Choroid plexus epithelial cell (primary cell): ENCODE measurements at regions not wholly inside any gene's neighbourhood (a gene's known extent, or its start where the extent isn't known, plus 50 kb on each side); places are given as distances from the start of the nearest gene placed in this dataset.

Source experiments
- DNase-seq: peaks from one replicate; pipeline ENCODE4 v3.0.0-alpha.2; 2010; ENCODE audit warnings: low read depth
- H3K4me3 ChIP-seq: 2 replicates; pipeline ENCODE4 v1.5.1; 2011; ENCODE audit warnings: low read depth, mild to moderate bottlenecking, control low read depth, low read length, moderate library complexity
- CTCF ChIP-seq: conservative IDR thresholded peaks from 2 replicates; pipeline ENCODE4 v1.5.1; 2011; ENCODE audit warnings: low read depth, mild to moderate bottlenecking, control low read depth, inconsistent platforms, low read length, moderate library complexity

GRCh38 chr5:158175934-158176481 is 317.1 kb upstream of the CLINT1 start:
- TF ChIP-seq CTCF, result no peak
- no peak for DNase-seq

GRCh38 chr5:158174918-158175851 is 316.2 kb upstream of the CLINT1 start:
- TF ChIP-seq CTCF, result peak; percentile 99
- DNase-seq, result peak; percentile 84
- H3K4me3 ChIP-seq, result no peak overlapping the region

More at GRCh38 chr5:158175934-158176481, 317.1 kb upstream of the CLINT1 start:
- no peak overlapping the region for H3K4me3 ChIP-seq

GRCh38 chr5:158174026-158174425 is 315.1 kb upstream of the CLINT1 start:
- TF ChIP-seq CTCF, result no peak
- H3K4me3 ChIP-seq, result no peak overlapping the region
- no peak for DNase-seq

- no peak for DNase-seq
- H3K4me3 ChIP-seq, result no peak overlapping the region
- no peak for TF ChIP-seq CTCF
Observed at GRCh38 chr5:158172005-158172404, 313.1 kb upstream of the CLINT1 start.

GRCh38 chr5:158170534-158170933 is 311.6 kb upstream of the CLINT1 start:
- no peak for DNase-seq
- no peak for TF ChIP-seq CTCF
- H3K4me3 ChIP-seq, result no peak overlapping the region

GRCh38 chr5:158170060-158170459 is 311.1 kb upstream of the CLINT1 start:
- DNase-seq, result no peak
- no peak overlapping the region for H3K4me3 ChIP-seq
- TF ChIP-seq CTCF, result no peak
